GM18909 (cell line): ENCODE measurements at regions not wholly inside any gene's neighbourhood (a gene's known extent, or its start where the extent isn't known, plus 50 kb on each side); places are given as distances from the start of the nearest gene placed in this dataset.
"Not testable (repeated sequence)": the region's sequence is repeated elsewhere in the genome, so short reads cannot be mapped to it uniquely, and the experiment has no call there.

Experiments
- ATAC-seq: cut with Tn5 transposase; IDR thresholded peaks from one replicate; pipeline ENCODE4 v1.9.1; 2021; ENCODE audit warnings: mild to moderate bottlenecking; ENCODE audit not compliant: unreplicated experiment, poor library complexity

DNA sequence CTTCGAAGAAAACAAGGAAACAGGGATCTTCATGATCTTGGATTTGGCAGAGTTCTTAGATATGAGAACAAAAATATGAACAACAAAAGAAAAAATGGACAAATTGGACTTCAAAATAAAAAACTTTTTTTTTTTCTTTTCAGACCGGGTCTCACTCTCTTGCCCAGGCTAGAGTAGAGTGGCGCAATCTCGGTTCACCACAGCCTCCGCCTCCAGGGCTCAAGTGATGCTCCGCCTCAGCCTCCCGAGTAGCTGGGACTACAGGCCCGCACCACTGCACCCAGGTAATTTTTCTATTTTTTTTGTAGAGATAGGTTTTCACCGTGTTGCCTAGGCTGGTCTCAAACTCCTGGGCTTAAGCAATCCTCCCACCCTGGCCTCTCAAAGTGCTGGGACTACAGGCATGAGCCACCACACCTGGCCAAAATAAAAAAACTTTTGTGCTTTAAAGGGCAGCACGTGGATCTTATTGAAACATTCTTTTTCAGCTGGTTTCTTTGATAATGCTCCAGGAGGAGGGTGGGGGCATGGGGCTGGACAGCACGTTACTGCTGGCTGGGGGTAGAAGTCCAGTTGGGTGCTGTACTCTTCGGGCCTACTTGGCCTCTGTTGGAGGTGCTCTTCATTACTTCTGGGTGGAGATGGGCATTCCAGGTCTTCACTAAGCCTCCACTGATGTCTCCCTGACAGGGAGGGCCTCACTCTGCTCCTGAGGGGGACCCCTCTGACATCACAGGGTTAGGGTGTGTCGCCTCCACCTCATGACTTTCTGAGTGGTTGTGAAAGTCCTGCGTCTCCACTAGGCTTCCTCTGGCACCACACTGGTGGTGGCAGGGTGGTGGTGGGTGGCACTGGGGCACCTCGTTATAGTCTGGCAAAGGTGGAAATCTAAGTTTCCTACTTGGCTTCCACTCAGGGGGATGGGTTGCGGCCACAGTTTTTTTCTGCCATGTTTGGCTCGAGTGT, 150.5 kb upstream of the XPO1 start:
- no peak for ATAC-seq

DNA sequence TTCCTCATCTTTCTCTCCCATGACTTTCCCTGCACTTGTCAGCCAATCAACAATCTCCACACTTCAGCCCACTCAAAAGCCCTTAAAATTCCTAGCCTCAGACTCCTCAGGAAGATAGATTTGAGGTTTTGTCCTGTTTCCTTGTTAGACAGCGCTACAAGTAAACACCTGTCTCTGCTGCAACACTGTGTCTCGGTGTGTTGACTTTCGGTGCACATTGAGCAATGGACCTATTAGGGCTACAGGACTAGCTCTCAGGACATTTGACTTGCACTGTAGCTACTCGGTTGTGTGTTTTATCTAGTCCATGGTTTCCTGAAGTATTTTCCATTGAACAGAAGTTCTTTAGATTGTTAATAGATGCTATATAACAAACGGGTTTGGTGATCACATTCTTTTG, 140.9 kb upstream of the XPO1 start:
- ATAC-seq: no peak

DNA sequence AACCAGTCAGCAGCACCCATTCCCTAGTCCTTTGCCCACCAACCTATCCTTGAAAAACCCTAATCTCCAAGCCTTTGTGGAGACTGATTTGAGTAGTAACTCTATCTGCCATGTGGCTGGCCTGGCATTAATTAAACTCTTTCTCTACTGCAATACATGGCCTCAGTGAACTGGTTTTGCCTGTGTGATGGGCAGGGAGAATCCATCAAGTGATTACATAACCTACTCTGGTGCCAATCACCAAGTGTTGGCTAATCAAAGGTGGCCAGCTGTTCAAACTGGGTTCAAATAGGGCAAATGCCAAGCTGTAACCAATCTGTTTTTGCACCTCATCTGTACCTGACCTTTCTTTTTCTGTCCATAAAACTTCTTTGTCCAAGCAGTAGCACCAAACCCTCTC, 139.8 kb upstream of the XPO1 start:
- no peak for ATAC-seq

DNA sequence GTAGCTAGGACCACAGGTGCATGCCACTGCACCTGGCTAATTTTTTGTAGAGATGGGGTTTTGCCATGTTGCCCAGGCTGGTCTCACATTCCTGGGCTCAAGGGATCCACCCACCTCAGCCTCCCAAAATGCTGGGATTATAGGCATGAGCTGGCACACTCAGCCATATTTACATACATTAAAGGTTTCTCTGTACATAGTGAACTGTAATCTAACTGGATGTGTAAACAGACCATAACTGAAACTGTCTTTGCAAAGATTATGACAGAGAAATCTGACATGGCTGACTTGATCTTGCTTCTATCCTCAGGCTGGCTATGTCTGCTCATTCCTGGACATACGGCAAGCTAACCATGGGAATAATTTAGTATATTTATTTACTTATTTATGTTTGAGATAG, 139.2 kb upstream of the XPO1 start:
- ATAC-seq: no peak

DNA sequence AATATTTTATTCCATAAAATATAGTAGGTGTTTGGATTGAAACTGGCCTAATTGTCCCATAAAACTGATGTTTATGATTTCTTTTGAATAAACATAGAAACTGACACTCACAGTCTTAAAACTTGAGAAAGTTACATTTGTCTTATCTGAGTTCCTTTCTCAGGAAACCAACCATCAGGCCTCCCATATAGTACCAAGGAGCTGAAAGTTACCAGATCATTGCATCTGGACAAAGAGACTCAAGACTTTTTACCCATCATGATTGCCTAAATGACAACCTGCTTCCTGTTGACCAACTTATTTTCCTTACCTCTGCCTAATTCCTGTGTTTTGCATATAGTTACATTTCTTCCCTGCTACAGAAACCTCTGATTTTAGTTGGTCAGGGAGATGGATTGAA, 137.0 kb upstream of the XPO1 start:
- ATAC-seq: no peak

DNA sequence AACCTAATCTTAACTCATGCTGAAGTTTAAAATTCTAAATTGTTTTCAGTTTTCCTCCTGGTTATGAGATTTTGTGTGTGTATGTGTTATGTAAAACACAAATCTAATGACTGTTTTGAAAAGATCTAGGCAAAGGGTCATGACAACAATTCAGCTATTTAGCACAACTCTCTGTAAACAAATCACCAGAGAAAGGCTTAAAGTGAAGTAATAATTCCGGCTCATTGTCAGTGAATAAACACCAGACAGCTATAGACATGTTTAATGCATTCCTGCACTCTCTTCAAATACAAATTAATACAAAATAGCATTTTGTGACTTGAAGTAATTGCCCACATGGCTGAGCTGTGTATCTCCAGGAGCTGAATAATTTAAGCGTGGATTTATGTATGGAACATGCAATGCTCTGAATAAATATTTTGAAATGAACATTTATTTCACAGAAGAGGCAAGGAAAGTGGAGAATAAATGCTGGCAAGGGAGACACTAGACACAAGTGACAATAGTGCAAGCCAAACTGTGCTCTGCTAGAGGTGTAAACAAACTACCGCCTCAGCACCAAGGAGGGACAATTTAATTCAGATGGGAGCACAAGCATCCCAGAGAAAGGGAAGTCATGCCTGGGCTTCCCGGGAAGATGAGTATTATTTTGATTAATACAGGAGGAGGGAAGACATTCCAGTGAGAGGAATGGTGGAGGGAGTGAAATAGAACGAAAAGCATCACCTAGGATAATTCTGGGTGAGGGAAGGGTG, 133.6 kb upstream of the XPO1 start:
- ATAC-seq: no peak

DNA sequence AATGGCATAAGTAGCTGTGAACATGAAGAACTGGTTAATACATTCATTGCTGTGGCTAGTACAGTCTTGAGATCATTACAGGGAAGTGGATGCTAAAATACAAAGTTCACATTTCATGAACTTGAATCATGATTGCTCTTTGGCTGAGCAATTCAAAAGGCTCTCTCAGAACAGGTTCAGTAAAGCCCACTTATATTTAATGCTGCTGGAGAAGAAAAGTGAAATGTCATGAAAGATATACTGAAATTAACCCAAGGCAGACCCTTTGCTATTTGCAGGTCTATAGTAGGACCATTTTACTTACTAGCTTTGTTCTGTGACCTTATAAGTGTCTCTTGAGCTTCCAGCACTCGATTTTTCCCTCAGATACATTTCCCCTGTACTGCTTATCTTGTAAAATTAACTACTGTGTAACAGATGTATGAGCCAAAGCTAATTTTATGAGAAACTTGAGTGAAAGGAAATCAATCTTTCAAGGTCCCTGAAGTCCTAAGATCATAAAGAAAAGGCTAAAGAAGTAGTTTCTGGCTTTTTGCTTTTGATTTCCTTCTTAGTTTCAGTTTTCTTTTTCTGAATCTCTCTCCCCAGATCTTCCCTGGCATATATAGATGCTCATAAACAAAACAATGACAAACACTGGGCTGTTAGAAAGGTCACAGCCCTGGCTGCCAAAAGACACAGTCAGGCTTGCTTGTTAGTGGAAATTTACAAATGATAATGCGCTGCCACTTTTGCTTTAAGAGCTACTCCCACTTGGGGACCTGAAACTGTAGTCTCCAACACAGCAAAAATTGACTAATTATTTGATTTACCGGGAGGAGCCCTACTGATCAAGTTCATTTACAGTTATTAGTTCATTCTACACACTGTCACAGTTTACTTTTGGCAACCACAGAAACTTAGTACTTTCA, 132.7 kb upstream of the XPO1 start:
- no peak for ATAC-seq

DNA sequence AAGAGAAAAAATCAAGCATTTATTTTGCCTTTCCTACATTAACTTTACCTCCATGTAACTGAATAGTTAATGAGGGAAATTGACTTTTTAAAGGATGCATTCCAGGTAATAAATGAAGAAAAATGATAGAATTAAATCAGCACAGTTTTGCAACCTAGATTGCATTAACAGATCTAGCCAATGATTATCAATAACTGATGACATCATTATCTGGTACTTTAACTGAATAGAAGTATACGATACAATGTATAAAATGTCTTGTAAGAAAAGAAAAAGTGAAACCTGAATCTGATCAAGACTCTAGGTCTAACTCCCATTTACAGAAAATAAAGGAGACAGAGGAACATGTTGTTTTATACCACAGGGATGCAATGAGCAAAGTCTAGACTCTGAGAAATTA, 126.0 kb upstream of the XPO1 start:
- ATAC-seq: no peak

DNA sequence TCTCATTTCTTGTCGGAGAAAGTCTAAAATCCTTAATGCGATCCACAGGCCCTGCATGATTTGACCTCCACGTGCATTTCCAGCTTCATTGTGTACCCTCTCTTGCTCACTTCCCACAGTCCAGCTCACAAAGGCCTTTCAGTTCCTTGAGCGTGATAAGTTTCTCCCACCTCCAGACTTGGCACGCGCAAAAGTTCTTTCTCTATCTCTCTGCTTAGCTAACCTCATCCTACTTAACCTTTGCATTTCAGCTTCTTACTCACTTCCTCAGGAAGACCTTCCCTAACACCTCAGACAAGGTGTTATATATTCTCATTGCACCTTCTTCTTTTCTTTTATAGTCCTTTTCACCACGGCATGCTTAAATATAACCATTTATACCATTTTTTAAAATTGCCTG, 124.8 kb upstream of the XPO1 start:
- ATAC-seq: no peak

DNA sequence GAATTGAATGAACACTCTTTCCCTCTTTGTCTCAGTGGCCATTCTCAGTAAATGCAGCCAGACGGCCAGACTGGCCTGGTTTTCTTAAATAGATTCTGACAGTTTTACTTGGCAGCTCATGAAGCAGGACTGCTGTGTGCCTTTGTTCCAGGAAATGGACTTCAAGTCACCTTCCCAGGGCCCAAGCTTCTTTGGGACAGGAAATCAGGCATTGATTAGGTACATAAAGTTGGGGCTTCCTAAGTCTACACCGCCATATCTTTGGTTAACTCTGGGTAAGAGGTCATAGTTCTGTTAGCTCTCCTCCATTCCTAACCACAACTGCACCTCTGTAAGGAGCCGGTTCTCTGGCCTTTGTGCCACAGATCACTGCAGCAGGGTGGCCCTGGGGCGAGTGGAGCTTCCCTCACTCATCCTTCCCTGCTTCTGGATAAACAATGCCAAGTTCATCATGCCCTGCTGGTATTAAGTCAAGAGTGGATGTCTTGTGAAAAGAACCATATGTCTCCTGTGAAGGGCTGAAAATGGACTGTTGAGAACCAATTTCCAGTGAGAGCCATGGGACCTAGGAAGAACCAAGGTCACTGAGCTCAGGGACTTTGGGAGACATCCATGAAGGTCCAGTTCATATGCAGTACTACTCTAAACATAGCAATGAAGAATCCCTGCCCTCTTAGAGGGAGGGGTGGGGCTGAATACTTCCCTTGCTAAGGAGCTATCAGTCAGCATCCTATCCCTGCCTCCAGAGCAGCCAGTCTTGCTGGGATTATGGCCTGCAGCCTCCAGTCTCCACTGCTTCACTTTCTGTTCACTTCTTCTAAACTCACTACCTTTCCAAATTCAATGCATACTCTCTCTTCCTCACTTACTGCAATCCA, 122.6 kb upstream of the XPO1 start:
- ATAC-seq: no peak

DNA sequence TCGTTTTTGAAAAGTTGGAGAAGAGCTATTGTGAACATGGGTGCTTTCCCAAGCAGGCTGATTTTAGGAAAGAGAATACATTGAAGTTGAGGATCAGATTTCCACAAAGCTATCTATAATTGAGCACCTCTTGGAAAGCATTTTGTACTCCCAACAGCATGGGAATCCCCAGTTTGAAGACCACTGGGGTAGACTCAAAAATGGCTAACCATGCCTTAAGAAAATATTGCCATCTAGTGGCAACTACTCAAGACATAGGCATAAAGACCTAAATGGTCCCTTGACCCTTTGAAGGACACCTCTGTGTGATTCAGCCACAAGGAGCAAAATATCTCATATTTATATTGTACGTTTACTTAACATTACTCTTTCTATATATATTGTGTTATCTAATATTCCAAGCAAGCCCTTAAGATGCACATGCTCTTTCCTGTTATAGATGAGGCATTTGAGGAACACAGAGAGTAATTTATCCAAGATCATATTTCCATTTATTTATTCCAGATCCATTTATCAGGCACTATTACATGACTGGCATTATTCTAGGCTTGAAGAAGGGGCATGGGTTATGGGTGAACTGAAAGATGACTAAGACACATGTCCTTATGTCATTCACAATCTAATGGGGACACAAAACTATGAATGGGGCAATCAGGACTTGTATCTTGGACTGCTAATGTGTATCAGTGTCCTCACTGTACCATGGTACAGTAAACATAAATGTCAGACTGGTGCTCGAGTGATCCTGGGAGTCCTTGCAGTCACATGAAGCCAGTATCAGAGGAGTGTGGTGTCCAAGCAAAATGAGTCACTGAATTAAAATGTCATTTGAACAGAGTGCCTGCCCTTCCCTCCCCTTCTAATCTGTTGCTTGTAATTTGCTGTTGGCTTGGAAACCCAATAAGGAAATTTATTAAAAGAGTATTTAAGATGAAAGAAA, 121.0 kb upstream of the XPO1 start:
- no peak for ATAC-seq

DNA sequence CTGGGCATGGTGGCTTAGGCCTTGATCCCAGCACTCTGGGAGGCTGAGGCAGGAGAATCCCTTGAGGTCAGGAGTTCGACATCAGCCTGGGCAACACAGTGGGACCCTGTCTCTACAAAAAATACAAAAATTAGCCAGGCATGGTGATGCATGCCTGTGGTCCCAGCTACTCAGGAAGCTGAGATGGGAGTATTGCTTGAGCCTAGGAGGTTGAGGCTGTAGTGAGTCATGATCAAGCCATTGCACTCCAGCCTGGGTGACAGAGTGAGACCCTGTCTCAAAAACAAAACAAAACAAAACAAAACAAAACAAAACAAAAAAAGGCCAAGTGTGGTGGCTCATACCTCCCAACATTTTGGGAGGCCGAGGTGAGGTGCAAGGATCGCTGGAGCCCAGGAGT, 111.8 kb upstream of the XPO1 start:
- ATAC-seq: not testable (repeated sequence)

DNA sequence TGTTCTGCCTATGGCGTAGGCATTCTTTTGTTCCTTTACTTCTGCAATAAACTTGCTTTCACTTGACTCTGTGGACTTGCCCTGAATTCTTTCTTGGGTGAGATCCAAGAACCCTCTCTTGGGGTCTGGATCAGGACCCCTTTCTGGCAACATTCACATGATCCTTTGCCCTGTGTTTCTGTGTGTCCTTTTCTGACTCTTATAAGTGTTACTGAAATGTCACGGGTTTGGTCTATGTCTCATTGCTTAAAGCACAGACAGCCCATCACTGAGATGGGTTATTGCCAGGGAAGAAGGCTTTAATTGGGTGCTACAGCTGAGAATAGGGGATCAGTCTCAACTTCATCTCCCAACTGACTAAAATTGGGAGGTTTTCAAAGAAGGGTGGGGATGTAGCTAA, 110.9 kb upstream of the XPO1 start:
- ATAC-seq: no peak

DNA sequence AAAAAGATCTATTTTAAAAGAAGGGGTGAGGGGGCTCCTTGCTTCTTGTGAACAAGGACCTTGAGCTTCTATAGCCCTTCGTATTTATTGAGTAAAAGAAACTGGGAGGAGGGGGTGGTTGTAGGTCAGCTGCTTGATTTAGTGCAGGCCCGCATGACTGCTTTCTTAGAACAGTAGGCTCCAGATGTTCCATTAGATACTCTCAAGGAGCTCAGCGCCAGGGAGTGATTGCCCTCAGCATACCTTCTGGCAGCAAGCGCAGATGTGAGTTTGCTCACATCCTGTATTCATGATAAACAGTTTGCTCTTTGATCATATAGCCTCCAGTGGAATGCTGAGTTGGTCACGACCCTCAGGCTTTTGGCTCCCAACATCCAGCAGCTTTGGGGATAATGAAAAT, 108.9 kb upstream of the XPO1 start:
- no peak for ATAC-seq

DNA sequence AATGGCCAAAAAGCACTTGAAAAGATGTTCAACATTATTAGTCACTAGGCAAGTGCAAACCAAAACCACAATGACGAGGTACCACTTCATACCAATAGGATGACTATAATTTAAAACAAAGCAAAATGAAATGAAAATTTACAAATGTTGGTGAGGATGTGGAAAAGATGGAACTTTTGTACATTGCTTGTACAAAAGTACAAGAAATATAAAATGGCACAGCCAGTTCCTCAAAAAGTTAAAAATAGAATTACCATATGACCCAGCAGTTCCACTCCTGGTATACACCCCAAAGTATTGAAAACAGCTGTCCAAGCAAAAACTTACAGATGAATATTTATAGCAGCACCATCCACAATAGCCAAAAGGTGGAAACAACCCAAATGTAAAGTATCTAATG, 107.8 kb upstream of the XPO1 start:
- no peak for ATAC-seq

DNA sequence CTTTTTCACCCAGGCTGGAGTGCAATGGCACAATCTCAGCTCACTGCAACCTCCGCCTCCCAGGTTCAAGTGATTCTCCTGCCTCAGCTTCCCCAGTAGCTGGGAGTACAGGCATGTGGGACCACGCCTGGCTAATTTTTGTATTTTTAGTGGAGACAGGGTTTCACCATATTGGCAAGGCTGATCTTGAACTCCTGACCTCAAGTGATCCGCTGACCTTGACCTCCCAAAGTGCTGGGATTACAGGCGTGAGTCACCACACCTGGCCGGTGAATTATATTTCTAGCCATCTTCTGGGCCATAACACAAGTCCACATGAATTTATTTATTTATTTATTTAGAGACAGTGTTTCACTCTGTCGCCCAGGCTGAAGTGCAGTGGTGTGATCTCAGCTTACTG, 105.0 kb upstream of the XPO1 start:
- ATAC-seq: not testable (repeated sequence)

DNA sequence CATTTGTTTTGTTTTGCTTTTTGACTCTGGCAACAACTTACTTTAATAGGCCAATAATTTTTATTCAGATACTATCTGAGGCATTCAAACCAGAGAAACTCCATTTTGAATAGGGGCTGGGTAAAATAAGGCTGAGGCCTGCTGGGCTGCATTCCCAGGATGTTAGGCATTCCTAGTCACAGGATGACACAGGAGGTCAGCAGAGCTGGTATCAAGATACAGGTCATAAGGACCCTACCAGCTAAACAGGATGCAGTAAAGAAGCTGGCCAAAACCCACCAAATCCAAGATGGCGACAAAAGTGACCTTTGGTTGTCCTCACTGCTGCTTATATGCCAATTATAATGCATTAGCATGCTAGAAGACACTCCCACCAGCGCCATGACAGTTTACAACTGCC, 102.2 kb upstream of the XPO1 start:
- ATAC-seq: no peak

DNA sequence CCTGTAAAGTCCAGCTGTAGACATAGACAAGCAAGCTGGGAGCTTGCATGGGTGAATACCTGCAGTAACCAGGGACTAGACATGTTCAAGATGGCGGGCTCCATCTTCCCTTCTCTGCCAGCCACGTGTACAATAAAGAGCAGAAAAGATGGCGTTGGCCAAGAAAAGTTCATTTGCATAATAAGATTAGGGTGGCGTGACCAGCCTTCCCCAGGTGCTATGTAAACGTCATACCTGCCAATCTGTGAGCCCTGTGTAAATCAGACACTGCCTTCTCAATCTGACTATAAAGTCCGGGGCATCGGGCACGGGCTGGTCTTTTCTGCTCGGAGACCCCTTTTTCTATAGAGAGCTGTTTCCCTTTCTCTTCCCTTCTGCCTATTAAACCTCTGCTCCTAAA, 101.6 kb upstream of the XPO1 start:
- ATAC-seq: no peak

DNA sequence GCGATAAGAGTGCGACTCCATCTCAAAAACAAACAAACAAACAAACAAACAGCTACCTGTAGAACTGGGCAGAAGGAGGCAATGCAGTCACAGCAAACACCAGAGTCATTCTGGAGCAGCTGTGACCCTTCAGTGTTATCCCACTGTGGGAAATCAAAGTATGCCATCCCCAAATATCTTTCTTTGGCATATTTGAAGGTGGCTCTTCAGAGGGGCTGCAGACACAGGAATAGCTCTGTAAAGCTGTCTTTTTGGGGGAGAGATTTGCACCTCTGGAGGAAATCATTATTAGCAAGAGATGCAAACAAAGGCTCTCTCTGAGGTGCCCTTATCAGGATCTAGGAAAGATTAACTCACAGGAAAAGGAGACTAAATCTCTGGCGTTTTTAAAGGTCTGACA, 98.5 kb upstream of the XPO1 start:
- ATAC-seq: no peak
